ENCODE measurements at regions not wholly inside any gene's neighbourhood (a gene's known extent, or its start where the extent isn't known, plus 50 kb on each side); places are given as distances from the start of the nearest gene placed in this dataset.

- TF ChIP-seq POLR2A (IDR thresholded peaks at IDR 0.05; ENCODE audit: low read length) (no peak), GATA1 (IDR thresholded peaks at IDR 0.05; ENCODE audit: low read depth, low read length) (no peak)
Observed at GRCh38 chr9:135023088-135023785, 64.2 kb upstream of the OLFM1 start.
